ENCODE measurements at regions not wholly inside any gene's neighbourhood (a gene's known extent, or its start where the extent isn't known, plus 50 kb on each side); places are given as distances from the start of the nearest gene placed in this dataset.

- DNase-seq, result no peak
- no peak for TF ChIP-seq CTCF (IDR thresholded peaks at IDR 0.05)
- no peak for ATAC-seq
- Histone ChIP-seq H3K4me3 (no peak overlapping the region), H3K4me1 (no peaks in the 10 kb centered on the region), H3K27me3 (ENCODE audit: low read depth) (peaks cover 6% of the 10 kb centered on the region), H3K36me3 (no peaks in the 10 kb centered on the region), H3K27ac (no peak overlapping the region), H3K9me3 (no peaks in the 10 kb centered on the region)
- intact Hi-C loops (cut with DNase I), result no loop called here
These were observed 135.5 kb upstream of the PHACTR3 start for GRCh38 chr20:59468831-59469230.

GRCh38 chr20:59469267-59470252 is 134.8 kb upstream of the PHACTR3 start:
- DNase-seq (no peak), ATAC-seq (no peak)
- no peak for TF ChIP-seq CTCF (IDR thresholded peaks at IDR 0.05)
- H3K9me3 ChIP-seq, result no peaks in the 10 kb centered on the region
- no peak overlapping the region for H3K4me3 ChIP-seq
- H3K4me1 ChIP-seq, result no peaks in the 10 kb centered on the region
- no peaks in the 10 kb centered on the region for H3K36me3 ChIP-seq
- peaks cover 6% of the 10 kb centered on the region for H3K27me3 ChIP-seq (ENCODE audit: low read depth)
- no peak overlapping the region for H3K27ac ChIP-seq
- intact Hi-C loops (cut with DNase I), result no loop called here

- Histone ChIP-seq H3K27me3 (ENCODE audit: low read depth) (peaks cover 6% of the 10 kb centered on the region), H3K4me1 (no peaks in the 10 kb centered on the region), H3K4me3 (no peak overlapping the region), H3K27ac (no peak overlapping the region), H3K9me3 (no peaks in the 10 kb centered on the region), H3K36me3 (no peaks in the 10 kb centered on the region)
- intact Hi-C loops (cut with DNase I), result no loop called here
- no peak for DNase-seq
- no peak for ATAC-seq
- TF ChIP-seq CTCF (IDR thresholded peaks at IDR 0.05), result no peak
These were observed 133.8 kb upstream of the PHACTR3 start for GRCh38 chr20:59470521-59470920.

GRCh38 chr20:59471653-59472421 is 132.5 kb upstream of the PHACTR3 start:
- Histone ChIP-seq H3K4me1 (no peaks in the 10 kb centered on the region), H3K9me3 (no peaks in the 10 kb centered on the region), H3K27me3 (ENCODE audit: low read depth) (peaks cover 6% of the 10 kb centered on the region), H3K4me3 (no peak overlapping the region), H3K36me3 (no peaks in the 10 kb centered on the region), H3K27ac (no peak overlapping the region)
- ATAC-seq, result no peak
- DNase-seq, result no peak
- no peak for TF ChIP-seq CTCF (IDR thresholded peaks at IDR 0.05)
- intact Hi-C loops (cut with DNase I), result no loop called here

GRCh38 chr20:59473742-59474141 is 130.6 kb upstream of the PHACTR3 start:
- no peak for TF ChIP-seq CTCF (IDR thresholded peaks at IDR 0.05)
- no peak for DNase-seq

More at GRCh38 chr20:59473742-59474141, 130.6 kb upstream of the PHACTR3 start:
- Histone ChIP-seq H3K4me1 (no peaks in the 10 kb centered on the region), H3K4me3 (no peak overlapping the region), H3K9me3 (no peaks in the 10 kb centered on the region), H3K27me3 (ENCODE audit: low read depth) (peaks cover 6% of the 10 kb centered on the region), H3K27ac (no peak overlapping the region), H3K36me3 (no peaks in the 10 kb centered on the region)
- intact Hi-C loops (cut with DNase I), result no loop called here
- ATAC-seq, result no peak

Data from lower lobe of right lung (tissue), 2 donors.